ENCODE measurements at regions not wholly inside any gene's neighbourhood (a gene's known extent, or its start where the extent isn't known, plus 50 kb on each side); places are given as distances from the start of the nearest gene placed in this dataset.
A peak's percentile ranks its signal among the peaks of the same experiment; 100 is the strongest.

DNA sequence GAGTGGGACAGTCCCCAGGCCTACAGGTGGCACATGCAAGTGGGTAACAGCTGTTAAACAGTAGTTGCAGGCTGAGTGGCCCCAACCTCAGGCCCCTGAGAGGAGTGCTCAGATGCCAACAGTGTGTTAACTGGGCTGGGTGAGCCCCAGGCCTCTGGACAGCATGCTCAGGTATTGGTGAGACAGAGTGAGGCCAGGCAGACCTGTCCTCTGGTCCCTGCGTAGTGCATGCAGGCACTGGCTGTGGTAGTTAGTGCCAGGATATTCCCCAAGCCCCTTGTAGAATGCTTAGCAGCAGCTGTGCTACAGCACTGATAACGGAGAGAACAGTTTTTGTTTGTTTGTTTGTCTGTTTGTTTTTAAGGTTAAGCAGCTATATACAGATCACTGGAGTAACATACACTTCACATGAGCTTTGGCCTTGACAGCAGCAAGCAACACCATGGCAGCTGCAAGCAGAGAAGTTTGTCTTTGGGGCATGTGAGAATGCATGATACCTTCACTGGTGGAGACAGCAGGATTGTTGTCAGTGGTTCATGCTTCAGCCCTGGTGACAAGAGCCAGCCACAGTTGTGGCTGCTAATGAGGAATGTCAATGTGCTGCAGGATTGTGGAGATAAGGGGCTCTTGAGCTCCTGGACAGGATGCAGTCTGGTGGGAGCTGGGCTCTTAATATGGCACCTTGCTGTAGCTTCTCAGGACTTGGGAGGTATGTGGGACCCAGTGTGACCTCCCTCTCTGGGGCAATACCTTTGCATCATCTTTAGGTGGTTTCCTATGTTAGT lies 614.4 kb downstream of the CDH11 start:
- DNase-seq, result no peak
- Histone ChIP-seq H2AK5ac (ENCODE audit: insufficient read length, low read length) (no peak overlapping the region), H3K27me3 (ENCODE audit: insufficient read depth, low read length) (no peaks in the 10 kb centered on the region), H3K9me3 (ENCODE audit: control insufficient read depth, low read depth, low read length) (no peaks in the 10 kb centered on the region), H3K4me1 (ENCODE audit: insufficient read depth, low read length) (no peaks in the 10 kb centered on the region), H3T11ph (ENCODE audit: low read length) (no peak overlapping the region), H2BK12ac (ENCODE audit: insufficient read length, low read depth, low read length) (no peak overlapping the region), H4K91ac (ENCODE audit: insufficient read length, low read depth, low read length) (no peak overlapping the region), H3K4ac (ENCODE audit: low read depth, low read length) (no peak overlapping the region), H2BK120ac (ENCODE audit: low read depth, low read length, poor library complexity, severe bottlenecking) (no peak overlapping the region), H2BK20ac (ENCODE audit: low read depth, low read length, poor library complexity, severe bottlenecking) (no peak overlapping the region), H3K23ac (ENCODE audit: insufficient read length, low read depth, low read length) (no peak overlapping the region), H2BK5ac (ENCODE audit: insufficient read length, low read length) (no peak overlapping the region), H3K4me2 (ENCODE audit: insufficient read depth, insufficient read length, low read length) (no peak overlapping the region), H4K5ac (ENCODE audit: insufficient read length, low read depth, low read length) (no peak overlapping the region), H3K79me1 (ENCODE audit: insufficient read depth, low read depth, low read length, poor library complexity, severe bottlenecking) (no peaks in the 10 kb centered on the region), H4K8ac (replicated peaks; ENCODE audit: insufficient read length, low read depth, low read length) (no peak overlapping the region), H3K23me2 (ENCODE audit: insufficient read length, low read depth, low read length, poor library complexity, severe bottlenecking) (no peaks in the 10 kb centered on the region), H3K27ac (ENCODE audit: insufficient read length, low read depth, low read length) (no peak overlapping the region), H3K9ac (ENCODE audit: extremely low read depth, insufficient read length, low read length) (no peak overlapping the region), H3K56ac (ENCODE audit: insufficient read length, low read depth, low read length) (no peak overlapping the region), H4K20me1 (ENCODE audit: control insufficient read depth, insufficient read depth, insufficient read length) (no peaks in the 10 kb centered on the region), H3K79me2 (ENCODE audit: insufficient read depth, low read length) (no peaks in the 10 kb centered on the region), H3K14ac (ENCODE audit: insufficient read depth, low read length) (peak overlapping the region; percentile 18; the same call in 1 of the 2 replicates), H3K18ac (ENCODE audit: insufficient read length, low read depth, low read length) (no peak overlapping the region), H2BK15ac (ENCODE audit: low read depth, low read length) (no peak overlapping the region), H2AFZ (ENCODE audit: low read length) (no peak overlapping the region)
- no CpG with 5 or more reads among the region's 2 CpGs for WGBS (ENCODE audit: extremely low coverage, insufficient read length, low lambda C conversion rate)
- no peak overlapping the region for H3K4me3 Mint-ChIP-seq
- no peaks in the 10 kb centered on the region for H3K36me3 Mint-ChIP-seq (ENCODE audit: insufficient read depth in 1 of 3, low read depth in 3 of 3)
- H3K4me1 Mint-ChIP-seq, result no peaks in the 10 kb centered on the region
- no peaks in the 10 kb centered on the region; the same call in 1 of the 2 replicates for H3K27me3 Mint-ChIP-seq (ENCODE audit: low read depth)
- peak overlapping the region in 2 of 3 experiments; percentile 26 to 35; a peak in 2 of 7 replicates for H3K27ac Mint-ChIP-seq
- TF ChIP-seq, protein P1, sequence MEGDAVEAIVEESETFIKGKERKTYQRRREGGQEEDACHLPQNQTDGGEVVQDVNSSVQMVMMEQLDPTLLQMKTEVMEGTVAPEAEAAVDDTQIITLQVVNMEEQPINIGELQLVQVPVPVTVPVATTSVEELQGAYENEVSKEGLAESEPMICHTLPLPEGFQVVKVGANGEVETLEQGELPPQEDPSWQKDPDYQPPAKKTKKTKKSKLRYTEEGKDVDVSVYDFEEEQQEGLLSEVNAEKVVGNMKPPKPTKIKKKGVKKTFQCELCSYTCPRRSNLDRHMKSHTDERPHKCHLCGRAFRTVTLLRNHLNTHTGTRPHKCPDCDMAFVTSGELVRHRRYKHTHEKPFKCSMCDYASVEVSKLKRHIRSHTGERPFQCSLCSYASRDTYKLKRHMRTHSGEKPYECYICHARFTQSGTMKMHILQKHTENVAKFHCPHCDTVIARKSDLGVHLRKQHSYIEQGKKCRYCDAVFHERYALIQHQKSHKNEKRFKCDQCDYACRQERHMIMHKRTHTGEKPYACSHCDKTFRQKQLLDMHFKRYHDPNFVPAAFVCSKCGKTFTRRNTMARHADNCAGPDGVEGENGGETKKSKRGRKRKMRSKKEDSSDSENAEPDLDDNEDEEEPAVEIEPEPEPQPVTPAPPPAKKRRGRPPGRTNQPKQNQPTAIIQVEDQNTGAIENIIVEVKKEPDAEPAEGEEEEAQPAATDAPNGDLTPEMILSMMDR (conservative IDR thresholded peaks at IDR 0.05), result no peak
- H3K9me3 Mint-ChIP-seq, result peaks cover 2 to 3% of the 10 kb centered on the region in 2 experiments; a peak in 1 of 5 replicates

Data from H9 (cell line).